ENCODE measurements at regions not wholly inside any gene's neighbourhood (a gene's known extent, or its start where the extent isn't known, plus 50 kb on each side); places are given as distances from the start of the nearest gene placed in this dataset.

GRCh38 chr16:55041540-55042234, 111.0 kb downstream of the IRX5 start:
- no TSS peak for BruUV-seq (replicated peaks)
- ATAC-seq (no peak), DNase-seq (ENCODE audit: low read depth, low spot score) (no peak)
- intact Hi-C loops (cut with micrococcal nuclease; ENCODE audit: unreplicated experiment) = no loop called here
- Histone ChIP-seq H3K27ac (ENCODE audit: low read length) (no peak overlapping the region), H3K27me3 (ENCODE audit: control insufficient read depth, insufficient read depth, low read length) (no peaks in the 10 kb centered on the region), H3K4me1 (ENCODE audit: control insufficient read depth, insufficient read depth, low read length) (no peaks in the 10 kb centered on the region), H3K4me3 (ENCODE audit: low read depth in 2 of 2, low read length in 2 of 2) (no peak overlapping the region), H3K9me3 (ENCODE audit: control insufficient read depth, insufficient read depth, low read depth, low read length) (no peaks in the 10 kb centered on the region), H3K36me3 (ENCODE audit: control insufficient read depth, insufficient read depth, low read length) (no peaks in the 10 kb centered on the region)
- no peak for TF ChIP-seq SIN3A (IDR thresholded peaks at IDR 0.05; ENCODE audit: borderline replicate concordance, insufficient read depth, low read depth, low read length)
- TF ChIP-seq CTCF (IDR thresholded peaks at IDR 0.05) = no peak
- TF ChIP-seq REST (IDR thresholded peaks at IDR 0.05; ENCODE audit: insufficient read depth in 1 of 2, low read depth in 2 of 2, low read length in 1 of 2) = no peak
- no peak for TF ChIP-seq POLR2AphosphoS5 (IDR thresholded peaks at IDR 0.05; ENCODE audit: low read depth, low read length)
- no peak for TF ChIP-seq TCF7L2 (IDR thresholded peaks at IDR 0.05; ENCODE audit: low read depth, low read length)
- ChIA-PET POLR2A (interaction anchor here (0.6 kb wide), 1 partner anchor 203 kb away, joined by 4 read pairs; no protein-coding TSS in a partner anchor), CTCF (no interaction called here)
- in situ Hi-C loops (cut with HindIII; ENCODE audit: low pct_unique_long_range_greater_than_20kb, low sequenced_read_pairs) = no loop called here

- intact Hi-C loops (cut with micrococcal nuclease; ENCODE audit: unreplicated experiment) = no loop called here
Measured at GRCh38 chr16:55042556-55043432, 112.1 kb downstream of the IRX5 start.

More at GRCh38 chr16:55042556-55043432, 112.1 kb downstream of the IRX5 start:
- H3K36me3 ChIP-seq (ENCODE audit: control insufficient read depth, insufficient read depth, low read length) = no peaks in the 10 kb centered on the region
- ATAC-seq = no peak
- no peaks in the 10 kb centered on the region for H3K4me1 ChIP-seq (ENCODE audit: control insufficient read depth, insufficient read depth, low read length)
- no peaks in the 10 kb centered on the region for H3K27me3 ChIP-seq (ENCODE audit: control insufficient read depth, insufficient read depth, low read length)
- no peak for DNase-seq (ENCODE audit: low read depth, low spot score)
- H3K9me3 ChIP-seq (ENCODE audit: control insufficient read depth, insufficient read depth, low read depth, low read length) = no peaks in the 10 kb centered on the region
- H3K27ac ChIP-seq (ENCODE audit: low read length) = no peak overlapping the region
- ChIA-PET POLR2A (no interaction called here), CTCF (no interaction called here)
- no peak for TF ChIP-seq CTCF (IDR thresholded peaks at IDR 0.05)
- no peak for TF ChIP-seq SIN3A (IDR thresholded peaks at IDR 0.05; ENCODE audit: borderline replicate concordance, insufficient read depth, low read depth, low read length)
- TF ChIP-seq REST (IDR thresholded peaks at IDR 0.05; ENCODE audit: insufficient read depth in 1 of 2, low read depth in 2 of 2, low read length in 1 of 2) = no peak
- TF ChIP-seq TCF7L2 (IDR thresholded peaks at IDR 0.05; ENCODE audit: low read depth, low read length) = no peak
- no peak for TF ChIP-seq POLR2AphosphoS5 (IDR thresholded peaks at IDR 0.05; ENCODE audit: low read depth, low read length)
- in situ Hi-C loops (cut with HindIII; ENCODE audit: low pct_unique_long_range_greater_than_20kb, low sequenced_read_pairs) = no loop called here
- H3K4me3 ChIP-seq (ENCODE audit: low read depth in 2 of 2, low read length in 2 of 2) = no peak overlapping the region
- no TSS peak for BruUV-seq (replicated peaks)

Measured in Panc1 (cell line).